ENCODE measurements at regions not wholly inside any gene's neighbourhood (a gene's known extent, or its start where the extent isn't known, plus 50 kb on each side); places are given as distances from the start of the nearest gene placed in this dataset.

DNA sequence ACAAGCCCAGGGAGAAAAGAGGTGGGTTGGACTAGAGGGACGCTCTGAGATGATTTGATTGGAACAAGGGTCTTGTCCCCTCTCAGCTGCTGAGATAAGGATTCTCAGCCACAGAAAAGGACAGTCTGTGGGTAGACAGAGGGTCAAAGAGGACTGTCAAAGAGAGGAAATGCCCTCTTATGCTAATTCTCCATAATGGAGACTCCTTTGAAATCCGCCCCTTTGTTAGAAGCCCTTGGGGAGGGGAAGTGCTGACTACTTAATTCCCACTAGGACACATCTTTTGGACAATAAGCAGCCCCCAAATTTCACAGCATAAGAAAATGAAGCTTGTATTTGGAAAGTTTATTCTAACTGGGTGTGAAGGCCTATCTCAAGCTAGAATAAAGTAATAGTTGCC lies 176.6 kb downstream of the KTN1 start:
- TF ChIP-seq POU6F1 (CRISPR knock-in tag; IDR thresholded peaks at IDR 0.05; ENCODE audit: borderline replicate concordance, low read depth) = no peak
- TF ChIP-seq ZFP30 (CRISPR knock-in tag; IDR thresholded peaks at IDR 0.05) = no peak

All from SK-N-SH treated with all-trans-retinoic acid at 6 μM for 48 hours (cell line).